Uterus (tissue), 3 donors: ENCODE measurements at regions not wholly inside any gene's neighbourhood (a gene's known extent, or its start where the extent isn't known, plus 50 kb on each side); places are given as distances from the start of the nearest gene placed in this dataset.

Experiments used
- DNase-seq, 2 donors: peaks; one replicate each; pipeline ENCODE4 v3.0.0-alpha.2; 2019 to 2020
- H3K27ac ChIP-seq, 2 donors: fragments of 200-600 bp; sonication (generic); 1 replicate in 1 of 2; 2 replicates in 1 of 2; pipeline ENCODE4 v1.5.1; 2016 to 2018
- H3K27me3 ChIP-seq, 2 donors: fragments of 200-600 bp; sonication (generic); one replicate each; pipeline ENCODE4 v1.5.1; 2018 to 2019; ENCODE audit warnings: control low read depth in 1 of 2
- H3K36me3 ChIP-seq, 2 donors: fragments of 200-600 bp; sonication (generic); one replicate each; pipeline ENCODE4 v1.5.1; 2019; ENCODE audit warnings: control low read depth in 1 of 2
- H3K4me1 ChIP-seq, 2 donors: fragments of 200-600 bp; sonication (generic); one replicate each; pipeline ENCODE4 v1.5.1; 2018 to 2019; ENCODE audit warnings: control low read depth in 1 of 2
- H3K4me3 ChIP-seq, 2 donors: fragments of 200-600 bp; sonication (generic); 1 replicate in 1 of 2; 2 replicates in 1 of 2; pipeline ENCODE4 v1.5.1; 2018 to 2019; ENCODE audit warnings: mild to moderate bottlenecking in 1 of 2
- H3K9me3 ChIP-seq, 2 donors: fragments of 200-600 bp; sonication (generic); one replicate each; pipeline ENCODE4 v1.5.1; 2019; ENCODE audit warnings: control low read depth in 1 of 2
- POLR2A ChIP-seq, 2 donors: fragments of 450-650 bp; IDR thresholded peaks; one replicate each; pipeline ENCODE4 v1.6.1; 2016; ENCODE audit warnings: antibody characterized with exemption in 2 of 2, mild to moderate bottlenecking in 1 of 2, moderate library complexity in 1 of 2
- intact Hi-C: fragments of 100-400 bp; cut with DNase I; formaldehyde crosslinking; loops from one replicate; pipeline ENCODE4 v1.15.1; 2023; ENCODE audit warnings: low total_unique reads
- TF ChIP-seq, protein P1 (sequence below), 4 experiments: fragments of 200-600 bp in 2 of 4; fragments of 450-650 bp in 2 of 4; sonication (generic) in 2 of 4; IDR thresholded peaks; one replicate each; pipeline ENCODE4 v1.5.1; 2016 to 2019; ENCODE audit warnings: antibody characterized with exemption in 4 of 4, mild to moderate bottlenecking in 2 of 4, moderate library complexity in 1 of 4
- donor health status: DM: yes; HTN: yes; CAD: no.

DNA sequence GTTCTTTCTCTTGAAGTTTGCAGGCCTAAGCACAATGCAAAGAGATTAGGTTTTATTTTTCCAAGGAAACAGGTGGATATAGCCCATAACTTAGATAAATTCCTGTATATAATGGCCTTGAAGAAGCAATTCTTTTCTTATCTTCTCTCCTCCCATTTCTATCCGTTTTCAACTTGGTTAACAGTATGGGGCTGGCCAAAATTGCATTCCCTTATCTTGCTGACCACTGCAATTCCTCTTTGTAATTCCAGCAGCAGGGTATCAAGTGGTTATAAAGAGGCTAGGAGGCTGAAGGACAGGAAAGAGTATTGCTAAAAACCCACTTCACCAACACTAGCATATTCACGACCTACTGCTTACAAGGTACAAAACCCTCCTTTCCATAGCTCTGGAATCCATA is 643.5 kb upstream of the ID4 start:
- no peaks in the 10 kb centered on the region for H3K4me1 ChIP-seq
- no peaks in the 10 kb centered on the region for H3K9me3 ChIP-seq
- no peak overlapping the region for H3K27ac ChIP-seq
- H3K27me3 ChIP-seq = no peaks in the 10 kb centered on the region
- DNase-seq = no peak
- TF ChIP-seq, protein P1, sequence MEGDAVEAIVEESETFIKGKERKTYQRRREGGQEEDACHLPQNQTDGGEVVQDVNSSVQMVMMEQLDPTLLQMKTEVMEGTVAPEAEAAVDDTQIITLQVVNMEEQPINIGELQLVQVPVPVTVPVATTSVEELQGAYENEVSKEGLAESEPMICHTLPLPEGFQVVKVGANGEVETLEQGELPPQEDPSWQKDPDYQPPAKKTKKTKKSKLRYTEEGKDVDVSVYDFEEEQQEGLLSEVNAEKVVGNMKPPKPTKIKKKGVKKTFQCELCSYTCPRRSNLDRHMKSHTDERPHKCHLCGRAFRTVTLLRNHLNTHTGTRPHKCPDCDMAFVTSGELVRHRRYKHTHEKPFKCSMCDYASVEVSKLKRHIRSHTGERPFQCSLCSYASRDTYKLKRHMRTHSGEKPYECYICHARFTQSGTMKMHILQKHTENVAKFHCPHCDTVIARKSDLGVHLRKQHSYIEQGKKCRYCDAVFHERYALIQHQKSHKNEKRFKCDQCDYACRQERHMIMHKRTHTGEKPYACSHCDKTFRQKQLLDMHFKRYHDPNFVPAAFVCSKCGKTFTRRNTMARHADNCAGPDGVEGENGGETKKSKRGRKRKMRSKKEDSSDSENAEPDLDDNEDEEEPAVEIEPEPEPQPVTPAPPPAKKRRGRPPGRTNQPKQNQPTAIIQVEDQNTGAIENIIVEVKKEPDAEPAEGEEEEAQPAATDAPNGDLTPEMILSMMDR (IDR thresholded peaks at IDR 0.05) = no peak
- no peak for TF ChIP-seq POLR2A (IDR thresholded peaks at IDR 0.05)
- H3K4me3 ChIP-seq = no peak overlapping the region
- no peaks in the 10 kb centered on the region for H3K36me3 ChIP-seq
- intact Hi-C loops = no loop called here

DNA sequence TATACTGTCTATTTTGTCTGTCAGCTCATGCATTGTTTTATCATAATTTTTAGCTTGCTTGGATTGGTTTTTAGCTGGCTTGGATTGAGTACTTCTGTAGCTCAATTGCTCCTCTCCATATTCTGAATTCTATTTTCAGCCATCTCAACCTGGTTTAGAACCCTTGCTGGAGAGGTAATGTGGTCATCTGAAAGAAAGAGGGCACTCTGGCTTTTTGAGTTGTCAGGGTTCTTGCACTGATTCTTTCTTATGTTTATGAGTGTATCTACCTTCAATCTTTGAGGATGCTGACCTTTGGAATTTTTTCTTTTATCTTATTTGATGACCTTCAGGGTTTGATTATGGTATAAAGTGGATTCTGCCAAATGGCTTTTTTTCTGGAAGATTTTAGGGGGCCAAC is 632.7 kb upstream of the ID4 start:
- H3K36me3 ChIP-seq = no peaks in the 10 kb centered on the region
- no peaks in the 10 kb centered on the region for H3K27me3 ChIP-seq
- H3K4me1 ChIP-seq = no peaks in the 10 kb centered on the region
- H3K9me3 ChIP-seq = no peaks in the 10 kb centered on the region
- H3K4me3 ChIP-seq = no peak overlapping the region
- TF ChIP-seq, protein P1 (IDR thresholded peaks at IDR 0.05) = no peak
- TF ChIP-seq POLR2A (IDR thresholded peaks at IDR 0.05) = no peak
- no peak overlapping the region for H3K27ac ChIP-seq
- intact Hi-C loops = no loop called here
- no peak for DNase-seq

DNA sequence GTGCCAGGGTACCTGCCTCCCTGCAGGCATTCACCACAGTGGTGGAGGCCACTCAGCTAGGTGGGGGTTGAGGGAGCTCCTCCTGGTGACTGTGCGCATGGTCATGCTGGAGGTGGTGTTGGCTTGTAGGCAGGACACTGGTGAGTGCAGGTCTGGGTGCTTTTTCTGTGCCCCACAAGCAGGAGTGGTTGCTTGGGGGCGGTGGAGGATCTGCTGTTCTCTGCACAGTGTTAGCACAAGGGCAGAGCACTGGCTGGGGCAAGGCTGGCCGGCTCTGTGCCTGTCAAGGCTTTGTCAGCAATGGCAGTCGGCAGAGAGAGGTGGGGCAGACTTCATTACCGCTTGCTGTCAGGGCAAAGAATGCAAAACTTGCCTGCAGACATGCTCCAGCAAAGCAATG is 632.1 kb upstream of the ID4 start:
- Histone ChIP-seq H3K4me1 (no peaks in the 10 kb centered on the region), H3K27ac (no peak overlapping the region), H3K4me3 (no peak overlapping the region), H3K27me3 (no peaks in the 10 kb centered on the region), H3K36me3 (no peaks in the 10 kb centered on the region), H3K9me3 (no peaks in the 10 kb centered on the region)
- no peak for DNase-seq
- TF ChIP-seq, protein P1 (IDR thresholded peaks at IDR 0.05) = no peak
- no peak for TF ChIP-seq POLR2A (IDR thresholded peaks at IDR 0.05)
- intact Hi-C loops = no loop called here

DNA sequence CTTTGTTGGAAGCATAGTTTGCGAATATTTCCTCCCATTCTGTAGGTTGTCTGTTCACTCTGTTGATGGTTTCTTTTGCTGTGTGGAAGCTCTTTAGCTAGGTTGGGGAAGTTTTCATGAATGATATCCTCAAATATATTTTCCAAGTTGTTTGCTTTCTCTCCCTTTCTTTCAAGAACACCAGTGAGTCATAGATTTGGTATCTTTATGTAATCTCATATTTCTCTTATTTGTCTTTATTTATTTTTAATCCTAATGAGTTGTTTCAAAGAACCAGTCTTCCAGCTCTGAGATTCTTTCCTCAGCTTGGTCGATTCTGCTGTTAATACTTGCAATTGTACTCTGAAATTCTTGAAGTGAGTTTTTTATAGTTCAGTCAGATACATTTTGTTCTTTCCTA is 628.0 kb upstream of the ID4 start:
- H3K4me3 ChIP-seq = no peak overlapping the region
- TF ChIP-seq POLR2A (IDR thresholded peaks at IDR 0.05) = no peak
- TF ChIP-seq, protein P1 (IDR thresholded peaks at IDR 0.05) = no peak
- H3K4me1 ChIP-seq = no peaks in the 10 kb centered on the region
- H3K27ac ChIP-seq = no peak overlapping the region
- intact Hi-C loops = no loop called here
- DNase-seq = no peak
- no peaks in the 10 kb centered on the region for H3K9me3 ChIP-seq
- no peaks in the 10 kb centered on the region for H3K36me3 ChIP-seq
- H3K27me3 ChIP-seq = no peaks in the 10 kb centered on the region

DNA sequence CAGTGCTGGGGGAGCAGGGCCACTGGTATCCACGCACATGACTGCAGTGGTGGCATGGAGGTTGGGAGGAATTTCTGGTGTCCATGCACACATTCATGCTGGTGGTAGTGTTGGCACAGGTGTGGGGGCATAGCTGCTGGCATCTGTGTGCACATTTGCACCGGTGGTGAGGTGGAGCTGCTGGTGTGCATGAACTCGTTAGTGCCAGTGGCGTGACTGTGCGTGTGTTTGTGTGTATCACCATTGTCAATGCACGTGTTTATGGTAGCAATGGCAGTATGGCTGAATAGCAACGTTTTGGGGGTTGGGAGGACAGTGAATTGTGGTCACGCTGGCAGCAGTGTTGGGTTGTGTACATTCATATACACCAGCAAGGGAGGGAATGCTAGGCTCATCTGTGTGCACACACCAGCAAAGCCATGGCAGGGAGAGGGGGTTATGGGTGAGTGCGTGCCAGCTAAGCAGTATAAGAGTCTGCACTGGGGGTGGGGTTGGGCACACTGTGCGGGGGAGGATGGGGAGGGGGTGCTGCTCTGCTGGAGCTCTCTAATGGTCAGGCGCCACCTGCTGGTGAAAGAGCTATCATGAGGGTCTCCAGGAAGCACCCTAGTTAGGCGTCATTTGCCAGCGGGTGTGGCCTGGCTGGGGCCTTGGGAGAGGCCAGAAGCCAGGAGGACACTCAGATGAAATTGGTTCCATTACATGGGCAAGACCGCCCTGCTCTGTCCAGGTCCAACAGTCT is 626.1 kb upstream of the ID4 start:
- no peak for DNase-seq
- Histone ChIP-seq H3K4me3 (no peak overlapping the region), H3K27me3 (no peaks in the 10 kb centered on the region), H3K4me1 (no peaks in the 10 kb centered on the region), H3K36me3 (no peaks in the 10 kb centered on the region), H3K9me3 (no peaks in the 10 kb centered on the region), H3K27ac (no peak overlapping the region)
- intact Hi-C loops = no loop called here
- no peak for TF ChIP-seq POLR2A (IDR thresholded peaks at IDR 0.05)
- TF ChIP-seq, protein P1 (IDR thresholded peaks at IDR 0.05) = no peak
